WTC11 (cell line): ENCODE measurements at regions not wholly inside any gene's neighbourhood (a gene's known extent, or its start where the extent isn't known, plus 50 kb on each side); places are given as distances from the start of the nearest gene placed in this dataset.

ENCODE experiments used
- ATAC-seq: fragments of 200-7000 bp; cut with Tn5 transposase; 2 replicates; pipeline ENCODE4 v1.10.0; 2021; ENCODE audit warnings: mild to moderate bottlenecking, moderate library complexity
- CTCF ChIA-PET: fragments of 300-600 bp; sonication (Branson Sonifier 250); formaldehyde crosslinking; loops from one replicate; lab custom pipeline; 2021; ENCODE audit warnings: antibody characterized with exemption; lab: Charles Lee
- POLR2A ChIA-PET: fragments of 350-600 bp; sonication (Branson Sonifier 250); formaldehyde crosslinking; loops from one replicate; lab custom pipeline; 2021; ENCODE audit warnings: antibody characterized with exemption; lab: Charles Lee
- DNase-seq: peaks from one replicate; pipeline ENCODE4 v3.0.0; 2021; ENCODE audit warnings: low spot score
- H3K27ac Mint-ChIP-seq: 2 replicates; pipeline ENCODE4 v1.8.0; 2021; ENCODE audit warnings: mixed read lengths
- H3K27me3 Mint-ChIP-seq: 2 replicates; pipeline ENCODE4 v1.8.0; 2021; ENCODE audit warnings: low read depth, mild to moderate bottlenecking, moderate library complexity, mixed read lengths
- H3K36me3 Mint-ChIP-seq: 2 replicates; pipeline ENCODE4 v1.8.0; 2021; ENCODE audit warnings: mixed read lengths
- H3K4me1 Mint-ChIP-seq: 2 replicates; pipeline ENCODE4 v1.8.0; 2022; ENCODE audit warnings: mixed read lengths
- H3K4me3 Mint-ChIP-seq: 2 replicates; pipeline ENCODE4 v1.8.0; 2021; ENCODE audit warnings: mild to moderate bottlenecking, moderate library complexity, mixed read lengths
- H3K9me3 Mint-ChIP-seq: 2 replicates; pipeline ENCODE4 v1.8.0; 2021; ENCODE audit warnings: mixed read lengths
- CBFB ChIP-seq: sonication (generic); formaldehyde crosslinking; IDR thresholded peaks from 2 replicates; pipeline ENCODE4 v1.8.1; 2022; ENCODE audit warnings: mild to moderate bottlenecking, low read depth, missing genetic modification reagents
- CREM ChIP-seq: sonication (generic); formaldehyde crosslinking; IDR thresholded peaks from 2 replicates; pipeline ENCODE4 v1.8.1; 2022; ENCODE audit warnings: mild to moderate bottlenecking, missing genetic modification reagents, moderate library complexity
- ELF4 ChIP-seq: sonication (generic); formaldehyde crosslinking; IDR thresholded peaks from 2 replicates; pipeline ENCODE4 v1.8.1; 2022; ENCODE audit warnings: low read depth, mild to moderate bottlenecking, moderate library complexity, missing genetic modification reagents
- FOXK1 ChIP-seq: sonication (generic); formaldehyde crosslinking; IDR thresholded peaks from 2 replicates; pipeline ENCODE4 v1.8.0; 2022; ENCODE audit warnings: mild to moderate bottlenecking, moderate library complexity, missing genetic modification reagents
- GRHL2 ChIP-seq: fragments of 250-450 bp; sonication (Bioruptor Pico); IDR thresholded peaks from 2 replicates; pipeline ENCODE4 v1.8.0; 2022; ENCODE audit warnings: mild to moderate bottlenecking, moderate library complexity; ENCODE audit not compliant: insufficient replicate concordance, severe bottlenecking
- IRF2 ChIP-seq: sonication (generic); formaldehyde crosslinking; IDR thresholded peaks from 2 replicates; pipeline ENCODE4 v1.8.0; 2022; ENCODE audit warnings: low read depth, missing genetic modification reagents, borderline replicate concordance
- JUN ChIP-seq: sonication (generic); formaldehyde crosslinking; IDR thresholded peaks from 2 replicates; pipeline ENCODE4 v1.8.0; 2023; ENCODE audit warnings: mild to moderate bottlenecking, missing genetic modification reagents
- KAT7 ChIP-seq: sonication (generic); formaldehyde crosslinking; IDR thresholded peaks from 2 replicates; pipeline ENCODE4 v1.8.1; 2023; ENCODE audit warnings: missing genetic modification reagents, mild to moderate bottlenecking, borderline replicate concordance
- NR3C1 ChIP-seq: sonication (generic); formaldehyde crosslinking; conservative IDR thresholded peaks from 2 replicates; pipeline ENCODE4 v1.8.1; 2023; ENCODE audit warnings: low read depth, mild to moderate bottlenecking, missing genetic modification reagents
- SOX15 ChIP-seq: fragments of 250-450 bp; sonication (Bioruptor Pico); IDR thresholded peaks from 2 replicates; pipeline ENCODE4 v1.9.0; 2021; ENCODE audit warnings: mild to moderate bottlenecking
- TP53 ChIP-seq: sonication (generic); formaldehyde crosslinking; IDR thresholded peaks from 2 replicates; pipeline ENCODE4 v1.8.1; 2023; ENCODE audit warnings: mild to moderate bottlenecking, missing genetic modification reagents
- ZBTB21 ChIP-seq: sonication (generic); formaldehyde crosslinking; IDR thresholded peaks from 2 replicates; pipeline ENCODE4 v1.8.1; 2023; ENCODE audit warnings: mild to moderate bottlenecking, missing genetic modification reagents, borderline replicate concordance
- ZNF671 ChIP-seq: fragments of 250-450 bp; sonication (Bioruptor Pico); IDR thresholded peaks from 2 replicates; pipeline ENCODE4 v1.8.0; 2021; ENCODE audit warnings: mild to moderate bottlenecking
- TF ChIP-seq, protein P1 (sequence below): sonication (generic); formaldehyde crosslinking; IDR thresholded peaks from 2 replicates; pipeline ENCODE4 v1.8.0; 2023; ENCODE audit warnings: mild to moderate bottlenecking, missing genetic modification reagents
- TF ChIP-seq, protein P2 (sequence below): sonication (generic); formaldehyde crosslinking; IDR thresholded peaks from 2 replicates; pipeline ENCODE4 v1.8.1; 2023; ENCODE audit warnings: mild to moderate bottlenecking, missing genetic modification reagents, moderate library complexity
- TF ChIP-seq, protein P3 (sequence below): sonication (generic); formaldehyde crosslinking; IDR thresholded peaks from 2 replicates; pipeline ENCODE4 v1.8.0; 2022; ENCODE audit warnings: mild to moderate bottlenecking, missing genetic modification reagents
- TF ChIP-seq, protein P4 (sequence below): sonication (generic); formaldehyde crosslinking; IDR thresholded peaks from 2 replicates; pipeline ENCODE4 v1.8.0; 2022; ENCODE audit warnings: missing genetic modification reagents
- TF ChIP-seq, protein P5 (sequence below): sonication (generic); formaldehyde crosslinking; IDR thresholded peaks from 2 replicates; pipeline ENCODE4 v1.8.1; 2023; ENCODE audit warnings: mild to moderate bottlenecking, missing genetic modification reagents, borderline replicate concordance

DNA sequence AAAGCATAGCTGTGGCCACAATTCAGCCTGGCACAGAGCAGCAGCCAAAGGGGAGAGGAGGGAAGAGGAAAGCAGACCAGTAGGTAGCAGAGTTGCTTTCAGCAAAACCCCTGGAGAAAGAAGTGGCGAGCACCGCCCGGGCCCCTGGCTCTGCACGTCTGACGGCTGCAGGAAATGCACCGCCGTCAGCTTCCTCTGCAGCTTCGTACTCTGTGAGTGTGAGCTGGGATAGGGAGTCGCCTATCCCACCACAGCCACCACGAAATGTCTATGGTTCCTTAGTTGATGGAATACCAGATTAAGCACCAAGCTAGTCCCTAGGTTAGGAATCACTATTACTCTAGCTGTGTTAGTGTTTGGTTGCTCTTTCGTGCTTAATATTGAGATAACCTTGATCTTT is 79.9 kb upstream of the NAA20 start:
- peaks cover 20% of the 10 kb centered on the region for H3K4me1 Mint-ChIP-seq

DNA sequence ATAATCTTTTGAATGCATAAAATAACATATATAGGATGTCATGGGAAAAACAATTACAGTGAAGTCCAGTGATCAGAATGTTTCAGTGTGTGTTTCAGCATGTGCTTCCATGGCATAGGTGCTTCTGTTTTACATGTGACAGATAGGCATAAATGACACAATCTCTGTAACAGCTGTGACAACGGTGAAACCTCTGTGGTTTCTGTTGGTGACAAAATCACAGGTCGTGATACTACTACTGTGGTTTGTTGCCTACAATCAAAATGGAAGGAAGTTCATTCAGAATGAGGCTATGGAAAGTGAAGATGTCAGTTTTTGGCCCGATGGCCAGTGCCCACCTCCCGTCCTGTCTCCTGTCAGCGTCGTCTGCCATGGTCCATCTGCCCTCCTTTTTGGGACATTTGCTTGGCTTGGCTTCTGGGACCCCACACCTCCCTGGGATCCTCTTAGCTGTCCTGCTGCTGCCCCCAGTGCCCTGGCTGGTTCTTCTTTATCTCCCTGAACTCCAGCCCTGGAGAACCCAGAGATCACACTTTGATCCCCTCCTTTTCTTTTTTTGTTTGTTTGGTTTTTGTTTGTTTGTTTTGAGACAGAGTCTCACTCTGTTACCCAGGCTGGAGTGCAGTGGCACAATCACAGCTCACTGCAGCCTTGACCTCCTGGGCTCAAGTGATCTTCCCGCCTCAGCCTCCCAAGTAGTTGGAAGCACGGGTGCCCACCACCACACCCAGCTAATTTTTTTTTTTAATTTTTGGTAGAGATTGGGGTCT is 79.3 kb upstream of the NAA20 start:
- H3K4me1 Mint-ChIP-seq = peaks cover 20% of the 10 kb centered on the region
- H3K27ac Mint-ChIP-seq = no peak overlapping the region
- POLR2A ChIA-PET = no interaction called here
- no peaks in the 10 kb centered on the region for H3K36me3 Mint-ChIP-seq
- H3K27me3 Mint-ChIP-seq = no peaks in the 10 kb centered on the region; the same call in 1 of the 2 replicates
- ATAC-seq (no peak), DNase-seq (no peak)
- CTCF ChIA-PET = interaction anchor here (1.1 to 2.1 kb wide), 2 partner anchors 56 to 149 kb away, joined by 3 to 7 read pairs; no protein-coding TSS in a partner anchor
- no peaks in the 10 kb centered on the region for H3K9me3 Mint-ChIP-seq
- H3K4me3 Mint-ChIP-seq = no peak overlapping the region
- TF ChIP-seq CBFB (no peak), TP53 (no peak), CREM (CRISPR knock-in tag) (no peak), ELF4 (CRISPR knock-in tag) (no peak), KAT7 (no peak), JUN (CRISPR knock-in tag) (no peak), NR3C1 (CRISPR knock-in tag) (no peak)
- TF ChIP-seq, protein P1, sequence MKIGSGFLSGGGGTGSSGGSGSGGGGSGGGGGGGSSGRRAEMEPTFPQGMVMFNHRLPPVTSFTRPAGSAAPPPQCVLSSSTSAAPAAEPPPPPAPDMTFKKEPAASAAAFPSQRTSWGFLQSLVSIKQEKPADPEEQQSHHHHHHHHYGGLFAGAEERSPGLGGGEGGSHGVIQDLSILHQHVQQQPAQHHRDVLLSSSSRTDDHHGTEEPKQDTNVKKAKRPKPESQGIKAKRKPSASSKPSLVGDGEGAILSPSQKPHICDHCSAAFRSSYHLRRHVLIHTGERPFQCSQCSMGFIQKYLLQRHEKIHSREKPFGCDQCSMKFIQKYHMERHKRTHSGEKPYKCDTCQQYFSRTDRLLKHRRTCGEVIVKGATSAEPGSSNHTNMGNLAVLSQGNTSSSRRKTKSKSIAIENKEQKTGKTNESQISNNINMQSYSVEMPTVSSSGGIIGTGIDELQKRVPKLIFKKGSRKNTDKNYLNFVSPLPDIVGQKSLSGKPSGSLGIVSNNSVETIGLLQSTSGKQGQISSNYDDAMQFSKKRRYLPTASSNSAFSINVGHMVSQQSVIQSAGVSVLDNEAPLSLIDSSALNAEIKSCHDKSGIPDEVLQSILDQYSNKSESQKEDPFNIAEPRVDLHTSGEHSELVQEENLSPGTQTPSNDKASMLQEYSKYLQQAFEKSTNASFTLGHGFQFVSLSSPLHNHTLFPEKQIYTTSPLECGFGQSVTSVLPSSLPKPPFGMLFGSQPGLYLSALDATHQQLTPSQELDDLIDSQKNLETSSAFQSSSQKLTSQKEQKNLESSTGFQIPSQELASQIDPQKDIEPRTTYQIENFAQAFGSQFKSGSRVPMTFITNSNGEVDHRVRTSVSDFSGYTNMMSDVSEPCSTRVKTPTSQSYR (CRISPR knock-in tag) = no peak
- TF ChIP-seq, protein P2, sequence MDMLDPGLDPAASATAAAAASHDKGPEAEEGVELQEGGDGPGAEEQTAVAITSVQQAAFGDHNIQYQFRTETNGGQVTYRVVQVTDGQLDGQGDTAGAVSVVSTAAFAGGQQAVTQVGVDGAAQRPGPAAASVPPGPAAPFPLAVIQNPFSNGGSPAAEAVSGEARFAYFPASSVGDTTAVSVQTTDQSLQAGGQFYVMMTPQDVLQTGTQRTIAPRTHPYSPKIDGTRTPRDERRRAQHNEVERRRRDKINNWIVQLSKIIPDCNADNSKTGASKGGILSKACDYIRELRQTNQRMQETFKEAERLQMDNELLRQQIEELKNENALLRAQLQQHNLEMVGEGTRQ = no peak
- TF ChIP-seq, protein P3, sequence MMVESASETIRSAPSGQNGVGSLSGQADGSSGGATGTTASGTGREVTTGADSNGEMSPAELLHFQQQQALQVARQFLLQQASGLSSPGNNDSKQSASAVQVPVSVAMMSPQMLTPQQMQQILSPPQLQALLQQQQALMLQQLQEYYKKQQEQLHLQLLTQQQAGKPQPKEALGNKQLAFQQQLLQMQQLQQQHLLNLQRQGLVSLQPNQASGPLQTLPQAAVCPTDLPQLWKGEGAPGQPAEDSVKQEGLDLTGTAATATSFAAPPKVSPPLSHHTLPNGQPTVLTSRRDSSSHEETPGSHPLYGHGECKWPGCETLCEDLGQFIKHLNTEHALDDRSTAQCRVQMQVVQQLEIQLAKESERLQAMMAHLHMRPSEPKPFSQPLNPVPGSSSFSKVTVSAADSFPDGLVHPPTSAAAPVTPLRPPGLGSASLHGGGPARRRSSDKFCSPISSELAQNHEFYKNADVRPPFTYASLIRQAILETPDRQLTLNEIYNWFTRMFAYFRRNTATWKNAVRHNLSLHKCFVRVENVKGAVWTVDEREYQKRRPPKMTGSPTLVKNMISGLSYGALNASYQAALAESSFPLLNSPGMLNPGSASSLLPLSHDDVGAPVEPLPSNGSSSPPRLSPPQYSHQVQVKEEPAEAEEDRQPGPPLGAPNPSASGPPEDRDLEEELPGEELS (CRISPR knock-in tag) = no peak

More for the DNA sequence above, 79.9 kb upstream of the NAA20 start:
- no peak overlapping the region for H3K4me3 Mint-ChIP-seq
- H3K36me3 Mint-ChIP-seq = no peaks in the 10 kb centered on the region
- TF ChIP-seq, protein P4, sequence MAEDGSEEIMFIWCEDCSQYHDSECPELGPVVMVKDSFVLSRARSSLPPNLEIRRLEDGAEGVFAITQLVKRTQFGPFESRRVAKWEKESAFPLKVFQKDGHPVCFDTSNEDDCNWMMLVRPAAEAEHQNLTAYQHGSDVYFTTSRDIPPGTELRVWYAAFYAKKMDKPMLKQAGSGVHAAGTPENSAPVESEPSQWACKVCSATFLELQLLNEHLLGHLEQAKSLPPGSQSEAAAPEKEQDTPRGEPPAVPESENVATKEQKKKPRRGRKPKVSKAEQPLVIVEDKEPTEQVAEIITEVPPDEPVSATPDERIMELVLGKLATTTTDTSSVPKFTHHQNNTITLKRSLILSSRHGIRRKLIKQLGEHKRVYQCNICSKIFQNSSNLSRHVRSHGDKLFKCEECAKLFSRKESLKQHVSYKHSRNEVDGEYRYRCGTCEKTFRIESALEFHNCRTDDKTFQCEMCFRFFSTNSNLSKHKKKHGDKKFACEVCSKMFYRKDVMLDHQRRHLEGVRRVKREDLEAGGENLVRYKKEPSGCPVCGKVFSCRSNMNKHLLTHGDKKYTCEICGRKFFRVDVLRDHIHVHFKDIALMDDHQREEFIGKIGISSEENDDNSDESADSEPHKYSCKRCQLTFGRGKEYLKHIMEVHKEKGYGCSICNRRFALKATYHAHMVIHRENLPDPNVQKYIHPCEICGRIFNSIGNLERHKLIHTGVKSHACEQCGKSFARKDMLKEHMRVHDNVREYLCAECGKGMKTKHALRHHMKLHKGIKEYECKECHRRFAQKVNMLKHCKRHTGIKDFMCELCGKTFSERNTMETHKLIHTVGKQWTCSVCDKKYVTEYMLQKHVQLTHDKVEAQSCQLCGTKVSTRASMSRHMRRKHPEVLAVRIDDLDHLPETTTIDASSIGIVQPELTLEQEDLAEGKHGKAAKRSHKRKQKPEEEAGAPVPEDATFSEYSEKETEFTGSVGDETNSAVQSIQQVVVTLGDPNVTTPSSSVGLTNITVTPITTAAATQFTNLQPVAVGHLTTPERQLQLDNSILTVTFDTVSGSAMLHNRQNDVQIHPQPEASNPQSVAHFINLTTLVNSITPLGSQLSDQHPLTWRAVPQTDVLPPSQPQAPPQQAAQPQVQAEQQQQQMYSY (CRISPR knock-in tag) = no peak
- no peak for TF ChIP-seq SOX15 (CRISPR knock-in tag)
- TF ChIP-seq, protein P2 = no peak
- TF ChIP-seq FOXK1 (CRISPR knock-in tag) = no peak
- TF ChIP-seq ZBTB21 (CRISPR knock-in tag) = no peak
- TF ChIP-seq, protein P5, sequence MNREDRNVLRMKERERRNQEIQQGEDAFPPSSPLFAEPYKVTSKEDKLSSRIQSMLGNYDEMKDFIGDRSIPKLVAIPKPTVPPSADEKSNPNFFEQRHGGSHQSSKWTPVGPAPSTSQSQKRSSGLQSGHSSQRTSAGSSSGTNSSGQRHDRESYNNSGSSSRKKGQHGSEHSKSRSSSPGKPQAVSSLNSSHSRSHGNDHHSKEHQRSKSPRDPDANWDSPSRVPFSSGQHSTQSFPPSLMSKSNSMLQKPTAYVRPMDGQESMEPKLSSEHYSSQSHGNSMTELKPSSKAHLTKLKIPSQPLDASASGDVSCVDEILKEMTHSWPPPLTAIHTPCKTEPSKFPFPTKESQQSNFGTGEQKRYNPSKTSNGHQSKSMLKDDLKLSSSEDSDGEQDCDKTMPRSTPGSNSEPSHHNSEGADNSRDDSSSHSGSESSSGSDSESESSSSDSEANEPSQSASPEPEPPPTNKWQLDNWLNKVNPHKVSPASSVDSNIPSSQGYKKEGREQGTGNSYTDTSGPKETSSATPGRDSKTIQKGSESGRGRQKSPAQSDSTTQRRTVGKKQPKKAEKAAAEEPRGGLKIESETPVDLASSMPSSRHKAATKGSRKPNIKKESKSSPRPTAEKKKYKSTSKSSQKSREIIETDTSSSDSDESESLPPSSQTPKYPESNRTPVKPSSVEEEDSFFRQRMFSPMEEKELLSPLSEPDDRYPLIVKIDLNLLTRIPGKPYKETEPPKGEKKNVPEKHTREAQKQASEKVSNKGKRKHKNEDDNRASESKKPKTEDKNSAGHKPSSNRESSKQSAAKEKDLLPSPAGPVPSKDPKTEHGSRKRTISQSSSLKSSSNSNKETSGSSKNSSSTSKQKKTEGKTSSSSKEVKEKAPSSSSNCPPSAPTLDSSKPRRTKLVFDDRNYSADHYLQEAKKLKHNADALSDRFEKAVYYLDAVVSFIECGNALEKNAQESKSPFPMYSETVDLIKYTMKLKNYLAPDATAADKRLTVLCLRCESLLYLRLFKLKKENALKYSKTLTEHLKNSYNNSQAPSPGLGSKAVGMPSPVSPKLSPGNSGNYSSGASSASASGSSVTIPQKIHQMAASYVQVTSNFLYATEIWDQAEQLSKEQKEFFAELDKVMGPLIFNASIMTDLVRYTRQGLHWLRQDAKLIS = no peak
- TF ChIP-seq IRF2 = no peak
- TF ChIP-seq ZNF671 (CRISPR knock-in tag) = no peak
- no peak for TF ChIP-seq GRHL2 (CRISPR knock-in tag)
- H3K27ac Mint-ChIP-seq = peak overlapping the region; percentile 64
- H3K27me3 Mint-ChIP-seq = no peaks in the 10 kb centered on the region; the same call in 1 of the 2 replicates
- CTCF ChIA-PET = interaction anchor here (1.1 to 2.1 kb wide), 2 partner anchors 57 to 148 kb away, joined by 3 to 7 read pairs; no protein-coding TSS in a partner anchor
- DNase-seq = no peak
- peak; percentile 32; the same call in 1 of the 2 replicates for ATAC-seq
- POLR2A ChIA-PET = no interaction called here
- H3K9me3 Mint-ChIP-seq = no peaks in the 10 kb centered on the region
